Astrocyte (in vitro differentiated cells and primary cell): ENCODE measurements at regions not wholly inside any gene's neighbourhood (a gene's known extent, or its start where the extent isn't known, plus 50 kb on each side); places are given as distances from the start of the nearest gene placed in this dataset.

Experiments
- DNase-seq: peaks from one replicate; pipeline ENCODE4 v3.0.0-alpha.2; 2010; ENCODE audit warnings: low read depth
- FAIRE-seq: peaks from 2 replicates; lab custom pipeline; 2011; peaks lifted over from hg19 to GRCh38; lab: Jason Lieb, UNC
- H2AFZ ChIP-seq: 2 replicates; pipeline ENCODE4 v1.6.0; 2012; ENCODE audit warnings: low read depth, low read length, inconsistent platforms
- H3K27ac ChIP-seq: 2 replicates; pipeline ENCODE4 v1.5.1; 2011; ENCODE audit warnings: low read depth, low read length, inconsistent platforms
- H3K27me3 ChIP-seq: 2 replicates; pipeline ENCODE4 v1.6.0; 2011; ENCODE audit warnings: low read length, inconsistent platforms; ENCODE audit not compliant: insufficient read depth
- H3K36me3 ChIP-seq: 2 replicates; pipeline ENCODE4 v1.5.1; 2011; ENCODE audit warnings: low read length, inconsistent platforms; ENCODE audit not compliant: insufficient read depth
- H3K4me1 ChIP-seq: 2 replicates; pipeline ENCODE4 v1.5.1; 2011; ENCODE audit warnings: low read length, inconsistent platforms; ENCODE audit not compliant: insufficient read depth
- H3K4me2 ChIP-seq: 2 replicates; pipeline ENCODE4 v1.6.0; 2012; ENCODE audit warnings: low read length, inconsistent platforms
- H3K4me3 ChIP-seq: 2 replicates; pipeline ENCODE4 v1.5.1; 2011; ENCODE audit warnings: low read depth, mild to moderate bottlenecking, low read length, inconsistent platforms; ENCODE audit not compliant: insufficient read depth
- H3K79me2 ChIP-seq: 2 replicates; pipeline ENCODE4 v1.6.0; 2012; ENCODE audit warnings: mild to moderate bottlenecking, low read length, inconsistent platforms; ENCODE audit not compliant: insufficient read depth
- H3K9ac ChIP-seq: 2 replicates; pipeline ENCODE4 v1.6.0; 2012; ENCODE audit warnings: mild to moderate bottlenecking, low read length, inconsistent platforms
- H3K9me3 ChIP-seq: 2 replicates; pipeline ENCODE4 v1.5.1; 2012; ENCODE audit warnings: low read depth, mild to moderate bottlenecking, low read length, inconsistent platforms; ENCODE audit not compliant: insufficient read depth
- H4K20me1 ChIP-seq: 2 replicates; pipeline ENCODE4 v1.6.0; 2012; ENCODE audit warnings: low read length, inconsistent platforms; ENCODE audit not compliant: insufficient read depth
- H3K27ac Mint-ChIP-seq: one replicate; pipeline ENCODE4 v1.8.0; 2021; ENCODE audit warnings: mild to moderate bottlenecking, mixed read lengths; ENCODE audit not compliant: unreplicated experiment
- H3K27me3 Mint-ChIP-seq: one replicate; pipeline ENCODE4 v1.8.0; 2021; ENCODE audit warnings: low read depth, mixed read lengths; ENCODE audit not compliant: unreplicated experiment
- H3K36me3 Mint-ChIP-seq: one replicate; pipeline ENCODE4 v1.8.0; 2021; ENCODE audit warnings: low read depth, mixed read lengths; ENCODE audit not compliant: unreplicated experiment
- H3K4me1 Mint-ChIP-seq: one replicate; pipeline ENCODE4 v1.8.0; 2021; ENCODE audit warnings: low read depth, mixed read lengths; ENCODE audit not compliant: unreplicated experiment
- H3K4me3 Mint-ChIP-seq: one replicate; pipeline ENCODE4 v1.8.0; 2021; ENCODE audit warnings: mild to moderate bottlenecking, moderate library complexity, mixed read lengths; ENCODE audit not compliant: unreplicated experiment
- H3K9me3 Mint-ChIP-seq: one replicate; pipeline ENCODE4 v1.8.0; 2021; ENCODE audit warnings: mild to moderate bottlenecking, mixed read lengths; ENCODE audit not compliant: unreplicated experiment
- EZH2 ChIP-seq: IDR thresholded peaks from 2 replicates; pipeline ENCODE4 v1.6.1; 2012; ENCODE audit warnings: mild to moderate bottlenecking, low read length, inconsistent platforms; ENCODE audit not compliant: insufficient read depth
- TF ChIP-seq, protein P1 (sequence below): IDR thresholded peaks from 2 replicates; pipeline ENCODE4 v1.5.1; 2011; ENCODE audit warnings: low read depth, mild to moderate bottlenecking, inconsistent platforms, low read length, moderate library complexity; ENCODE audit not compliant: insufficient read depth

DNA sequence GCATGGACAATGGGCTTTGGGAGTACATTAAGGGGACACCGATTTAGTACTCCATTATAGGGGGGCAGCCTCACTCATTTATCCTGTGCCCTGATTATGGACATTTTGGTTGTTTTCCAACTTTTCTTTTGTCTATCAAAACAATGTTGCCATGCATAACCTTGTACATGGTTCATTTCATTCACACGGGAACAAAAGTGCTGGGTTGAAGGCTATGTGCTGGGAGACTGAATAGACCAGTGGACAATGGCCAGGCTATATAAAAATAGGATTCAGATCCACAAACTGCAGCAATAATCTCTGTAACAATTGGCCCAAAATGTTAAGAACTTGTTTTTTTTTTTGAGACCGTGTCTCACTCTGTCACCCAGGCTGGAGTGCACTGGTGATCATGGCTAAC lies 100.7 kb upstream of the GMDS start:
- peaks cover 1% of the 10 kb centered on the region for H3K9me3 Mint-ChIP-seq
- FAIRE-seq: no peak

DNA sequence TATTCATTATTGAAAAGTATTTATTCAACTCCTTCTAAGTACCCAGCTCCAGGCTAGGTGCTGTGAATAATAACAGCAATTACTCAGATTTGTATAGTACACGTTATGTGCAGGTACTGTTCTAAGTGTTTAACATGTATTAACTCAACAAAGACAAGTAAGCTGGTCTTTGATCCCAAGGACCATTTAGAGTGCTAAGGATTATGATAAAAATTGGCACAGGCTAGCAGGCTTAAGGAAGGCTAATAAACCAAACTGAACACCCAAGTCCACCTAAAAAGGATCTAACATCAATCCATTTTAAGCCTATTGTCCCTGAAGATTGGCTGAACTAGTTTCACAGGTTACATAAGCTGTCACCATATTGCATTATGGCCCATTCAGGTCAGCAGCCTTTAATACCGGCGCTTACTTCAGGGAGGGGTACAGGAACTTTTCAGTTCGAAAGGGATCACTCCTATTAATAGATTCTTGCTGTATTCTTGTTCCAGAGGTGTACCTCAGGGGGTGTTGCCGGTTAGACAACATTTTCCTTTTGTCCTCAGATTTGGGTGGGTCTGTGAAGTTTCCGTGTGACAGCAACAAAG lies 99.0 kb upstream of the GMDS start:
- Mint-ChIP-seq H3K4me3 (no peak overlapping the region), H3K36me3 (no peaks in the 10 kb centered on the region), H3K9me3 (peaks cover 4% of the 10 kb centered on the region), H3K27ac (no peak overlapping the region), H3K4me1 (no peaks in the 10 kb centered on the region), H3K27me3 (no peaks in the 10 kb centered on the region)
- H3K9me3 ChIP-seq: no peaks in the 10 kb centered on the region
- H3K27ac ChIP-seq: no peak overlapping the region
- H3K4me3 ChIP-seq: no peak overlapping the region
- no peaks in the 10 kb centered on the region for H3K27me3 ChIP-seq
- DNase-seq (no peak), FAIRE-seq (no peak)
- H3K4me1 ChIP-seq: no peaks in the 10 kb centered on the region
- H3K79me2 ChIP-seq: no peaks in the 10 kb centered on the region
- H3K36me3 ChIP-seq: no peaks in the 10 kb centered on the region
- H4K20me1 ChIP-seq: no peaks in the 10 kb centered on the region
- TF ChIP-seq, protein P1, sequence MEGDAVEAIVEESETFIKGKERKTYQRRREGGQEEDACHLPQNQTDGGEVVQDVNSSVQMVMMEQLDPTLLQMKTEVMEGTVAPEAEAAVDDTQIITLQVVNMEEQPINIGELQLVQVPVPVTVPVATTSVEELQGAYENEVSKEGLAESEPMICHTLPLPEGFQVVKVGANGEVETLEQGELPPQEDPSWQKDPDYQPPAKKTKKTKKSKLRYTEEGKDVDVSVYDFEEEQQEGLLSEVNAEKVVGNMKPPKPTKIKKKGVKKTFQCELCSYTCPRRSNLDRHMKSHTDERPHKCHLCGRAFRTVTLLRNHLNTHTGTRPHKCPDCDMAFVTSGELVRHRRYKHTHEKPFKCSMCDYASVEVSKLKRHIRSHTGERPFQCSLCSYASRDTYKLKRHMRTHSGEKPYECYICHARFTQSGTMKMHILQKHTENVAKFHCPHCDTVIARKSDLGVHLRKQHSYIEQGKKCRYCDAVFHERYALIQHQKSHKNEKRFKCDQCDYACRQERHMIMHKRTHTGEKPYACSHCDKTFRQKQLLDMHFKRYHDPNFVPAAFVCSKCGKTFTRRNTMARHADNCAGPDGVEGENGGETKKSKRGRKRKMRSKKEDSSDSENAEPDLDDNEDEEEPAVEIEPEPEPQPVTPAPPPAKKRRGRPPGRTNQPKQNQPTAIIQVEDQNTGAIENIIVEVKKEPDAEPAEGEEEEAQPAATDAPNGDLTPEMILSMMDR: no peak
- no peak for TF ChIP-seq EZH2
- no peak overlapping the region for H3K9ac ChIP-seq
- no peak overlapping the region for H2AFZ ChIP-seq
- H3K4me2 ChIP-seq: no peak overlapping the region

More for the DNA sequence above, 100.7 kb upstream of the GMDS start:
- H3K9ac ChIP-seq: no peak overlapping the region
- Mint-ChIP-seq H3K27me3 (no peaks in the 10 kb centered on the region), H3K4me1 (no peaks in the 10 kb centered on the region), H3K27ac (no peak overlapping the region), H3K36me3 (no peaks in the 10 kb centered on the region), H3K4me3 (no peak overlapping the region)
- no peaks in the 10 kb centered on the region for H3K79me2 ChIP-seq
- H3K9me3 ChIP-seq: no peaks in the 10 kb centered on the region
- no peak overlapping the region for H3K4me2 ChIP-seq
- TF ChIP-seq, protein P1: no peak
- no peak for TF ChIP-seq EZH2
- H3K36me3 ChIP-seq: no peaks in the 10 kb centered on the region
- no peaks in the 10 kb centered on the region for H3K4me1 ChIP-seq
- H3K4me3 ChIP-seq: no peak overlapping the region
- H4K20me1 ChIP-seq: no peaks in the 10 kb centered on the region
- no peaks in the 10 kb centered on the region for H3K27me3 ChIP-seq
- no peak overlapping the region for H2AFZ ChIP-seq
- DNase-seq: no peak
- no peak overlapping the region for H3K27ac ChIP-seq

DNA sequence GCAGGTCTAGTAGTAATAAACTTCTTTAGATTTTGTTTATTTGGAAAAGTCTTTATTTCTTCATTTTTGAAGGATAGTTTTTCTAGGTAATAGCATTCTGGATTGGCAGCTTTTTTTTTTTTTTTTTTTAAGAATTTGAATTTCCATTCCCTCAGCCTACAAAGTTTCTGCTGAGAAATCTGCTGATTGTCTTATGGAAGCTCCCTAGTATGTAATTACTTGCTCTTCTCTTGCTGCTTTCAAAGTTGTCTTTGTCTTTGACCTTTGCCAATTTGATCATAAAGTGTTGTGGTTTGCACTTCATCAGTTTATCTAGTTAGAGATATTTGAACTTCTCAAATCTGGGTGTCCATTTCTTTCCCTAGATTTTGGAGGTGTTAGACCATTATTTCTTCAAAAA lies 82.2 kb upstream of the GMDS start:
- Histone ChIP-seq H3K9ac (no peak overlapping the region), H3K4me2 (no peak overlapping the region), H3K27ac (no peak overlapping the region), H3K4me3 (no peak overlapping the region), H3K36me3 (no peaks in the 10 kb centered on the region), H3K79me2 (no peaks in the 10 kb centered on the region), H2AFZ (no peak overlapping the region), H4K20me1 (no peaks in the 10 kb centered on the region), H3K4me1 (no peaks in the 10 kb centered on the region), H3K9me3 (no peaks in the 10 kb centered on the region), H3K27me3 (no peaks in the 10 kb centered on the region)
- Mint-ChIP-seq H3K27me3 (no peaks in the 10 kb centered on the region), H3K4me3 (no peak overlapping the region), H3K4me1 (no peaks in the 10 kb centered on the region), H3K27ac (no peak overlapping the region), H3K9me3 (peaks cover 21% of the 10 kb centered on the region), H3K36me3 (peaks cover 6% of the 10 kb centered on the region)
- no peak for FAIRE-seq
- DNase-seq: no peak
- TF ChIP-seq, protein P1: no peak
- TF ChIP-seq EZH2: no peak
